ENCODE measurements at regions not wholly inside any gene's neighbourhood (a gene's known extent, or its start where the extent isn't known, plus 50 kb on each side); places are given as distances from the start of the nearest gene placed in this dataset.

DNA sequence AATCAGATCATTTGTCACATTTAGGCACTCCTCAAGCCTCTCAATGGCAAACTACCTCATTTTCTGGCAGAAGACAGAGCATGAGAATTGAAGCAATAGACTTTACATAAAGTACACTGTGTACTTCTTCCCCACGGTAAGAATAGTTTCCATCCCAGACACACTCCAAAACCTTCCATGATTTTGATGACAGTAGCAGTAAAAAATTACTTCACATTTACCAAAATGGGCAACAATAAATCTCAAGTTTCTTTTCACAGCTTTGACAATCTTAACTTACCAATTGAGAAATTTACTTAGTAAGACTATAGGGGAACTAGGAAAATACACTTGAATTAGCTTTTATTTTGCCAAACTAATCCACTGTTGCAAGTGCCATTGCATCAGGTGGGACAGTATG is 353.8 kb downstream of the HAO1 start:
- no peak for ATAC-seq
- Histone ChIP-seq H3K4me3 (ENCODE audit: low read length) (no peak overlapping the region), H3K27ac (ENCODE audit: low read length) (no peak overlapping the region), H3K9me3 (ENCODE audit: control insufficient read depth, low read length) (no peaks in the 10 kb centered on the region), H3K27me3 (ENCODE audit: control insufficient read depth, insufficient read depth) (no peaks in the 10 kb centered on the region), H3K4me1 (ENCODE audit: control insufficient read depth, insufficient read depth, low read length) (no peaks in the 10 kb centered on the region)
- WGBS: 71% methylated on average over 1 of the region's 1 CpG
- DNase-seq: no peak
- intact Hi-C loops (cut with DNase I): no loop called here

- H3K4me1 ChIP-seq (ENCODE audit: control insufficient read depth, insufficient read depth, low read length): no peaks in the 10 kb centered on the region
- DNase-seq: no peak
- ATAC-seq: no peak
Observed at GRCh38 chr20:7589164-7589563, 351.1 kb downstream of the HAO1 start.

GRCh38 chr20:7596541-7596940 is 343.7 kb downstream of the HAO1 start:
- H3K4me3 ChIP-seq (ENCODE audit: low read length): no peak overlapping the region
- intact Hi-C loops (cut with DNase I): no loop called here
- 66% methylated on average over 3 of the region's 3 CpGs for WGBS
- no peaks in the 10 kb centered on the region for H3K9me3 ChIP-seq (ENCODE audit: control insufficient read depth, low read length)
- H3K27me3 ChIP-seq (ENCODE audit: control insufficient read depth, insufficient read depth): no peaks in the 10 kb centered on the region
- ATAC-seq: no peak
- no peaks in the 10 kb centered on the region for H3K4me1 ChIP-seq (ENCODE audit: control insufficient read depth, insufficient read depth, low read length)
- no peak overlapping the region for H3K27ac ChIP-seq (ENCODE audit: low read length)
- no peak for DNase-seq

More at GRCh38 chr20:7589164-7589563, 351.1 kb downstream of the HAO1 start:
- H3K27ac ChIP-seq (ENCODE audit: low read length): no peak overlapping the region
- H3K4me3 ChIP-seq (ENCODE audit: low read length): no peak overlapping the region
- H3K9me3 ChIP-seq (ENCODE audit: control insufficient read depth, low read length): no peaks in the 10 kb centered on the region
- no peaks in the 10 kb centered on the region for H3K27me3 ChIP-seq (ENCODE audit: control insufficient read depth, insufficient read depth)
- 45% methylated on average over 1 of the region's 1 CpG for WGBS
- intact Hi-C loops (cut with DNase I): no loop called here

DNA sequence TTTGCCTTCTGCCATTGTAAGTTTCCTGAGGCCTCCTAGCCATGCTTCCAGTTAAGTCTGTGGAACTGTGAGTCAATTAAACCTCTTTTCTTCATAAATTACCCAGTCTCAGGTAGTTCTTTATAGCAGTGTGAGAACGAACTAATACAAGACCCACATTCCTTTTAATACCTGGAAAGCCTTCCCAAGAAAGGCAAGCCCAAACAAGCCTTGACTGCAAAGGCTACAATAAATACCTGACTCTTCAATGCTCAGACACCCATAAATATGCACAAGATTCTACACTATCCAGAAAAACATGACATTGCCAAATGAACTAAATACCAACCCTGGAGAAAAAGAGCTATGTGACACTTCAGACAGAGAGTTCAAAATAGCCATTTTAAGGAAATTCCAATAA is 338.8 kb downstream of the HAO1 start:
- 84% methylated on average over 1 of the region's 1 CpG for WGBS
- DNase-seq: no peak

GRCh38 chr20:7606941-7607340 is 333.3 kb downstream of the HAO1 start:
- Histone ChIP-seq H3K4me3 (ENCODE audit: low read length) (no peak overlapping the region), H3K27ac (ENCODE audit: low read length) (no peak overlapping the region), H3K9me3 (ENCODE audit: control insufficient read depth, low read length) (no peaks in the 10 kb centered on the region), H3K4me1 (ENCODE audit: control insufficient read depth, insufficient read depth, low read length) (no peaks in the 10 kb centered on the region), H3K27me3 (ENCODE audit: control insufficient read depth, insufficient read depth) (no peaks in the 10 kb centered on the region)
- WGBS: 80% methylated on average over 3 of the region's 3 CpGs
- DNase-seq: no peak
- intact Hi-C loops (cut with DNase I): no loop called here
- no peak for ATAC-seq

More for the DNA sequence above, 338.8 kb downstream of the HAO1 start:
- ATAC-seq: no peak
- Histone ChIP-seq H3K4me3 (ENCODE audit: low read length) (no peak overlapping the region), H3K27me3 (ENCODE audit: control insufficient read depth, insufficient read depth) (no peaks in the 10 kb centered on the region), H3K9me3 (ENCODE audit: control insufficient read depth, low read length) (no peaks in the 10 kb centered on the region), H3K27ac (ENCODE audit: low read length) (no peak overlapping the region), H3K4me1 (ENCODE audit: control insufficient read depth, insufficient read depth, low read length) (no peaks in the 10 kb centered on the region)
- intact Hi-C loops (cut with DNase I): no loop called here

DNA sequence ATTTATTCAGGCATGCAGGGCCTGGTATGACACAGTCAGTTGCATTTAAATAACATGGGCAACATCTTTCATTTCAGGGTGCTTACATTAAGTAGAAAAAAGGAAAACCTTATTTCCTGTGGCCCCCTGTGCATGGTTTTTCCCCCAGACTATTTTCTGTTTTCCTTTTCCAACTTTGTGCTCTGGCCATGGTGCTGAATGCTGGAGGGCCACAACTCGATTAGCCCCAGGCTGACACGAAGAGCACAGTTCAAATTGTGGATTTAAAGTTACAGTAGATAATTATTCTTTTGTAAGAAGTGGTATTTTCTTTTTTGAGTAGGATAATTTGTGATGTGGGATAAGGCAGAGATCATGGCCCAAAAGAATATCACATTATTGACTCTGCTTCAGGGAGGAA is 332.0 kb downstream of the HAO1 start:
- ATAC-seq: no peak
- Histone ChIP-seq H3K27me3 (ENCODE audit: control insufficient read depth, insufficient read depth) (no peaks in the 10 kb centered on the region), H3K27ac (ENCODE audit: low read length) (no peak overlapping the region), H3K4me1 (ENCODE audit: control insufficient read depth, insufficient read depth, low read length) (no peaks in the 10 kb centered on the region), H3K4me3 (ENCODE audit: low read length) (no peak overlapping the region), H3K9me3 (ENCODE audit: control insufficient read depth, low read length) (no peaks in the 10 kb centered on the region)
- 4% methylated on average over 2 of the region's 2 CpGs for WGBS
- intact Hi-C loops (cut with DNase I): no loop called here
- no peak for DNase-seq

- DNase-seq (no peak), ATAC-seq (no peak)
- Histone ChIP-seq H3K9me3 (ENCODE audit: control insufficient read depth, low read length) (no peaks in the 10 kb centered on the region), H3K4me3 (ENCODE audit: low read length) (no peak overlapping the region), H3K27me3 (ENCODE audit: control insufficient read depth, insufficient read depth) (no peaks in the 10 kb centered on the region), H3K4me1 (ENCODE audit: control insufficient read depth, insufficient read depth, low read length) (no peaks in the 10 kb centered on the region), H3K27ac (ENCODE audit: low read length) (no peak overlapping the region)
- intact Hi-C loops (cut with DNase I): no loop called here
Observed at GRCh38 chr20:7609251-7609650, 331.0 kb downstream of the HAO1 start.

GRCh38 chr20:7610681-7611080 is 329.6 kb downstream of the HAO1 start:
- Histone ChIP-seq H3K4me1 (ENCODE audit: control insufficient read depth, insufficient read depth, low read length) (no peaks in the 10 kb centered on the region), H3K9me3 (ENCODE audit: control insufficient read depth, low read length) (no peaks in the 10 kb centered on the region), H3K4me3 (ENCODE audit: low read length) (no peak overlapping the region), H3K27me3 (ENCODE audit: control insufficient read depth, insufficient read depth) (no peaks in the 10 kb centered on the region), H3K27ac (ENCODE audit: low read length) (no peak overlapping the region)
- 62% methylated on average over 4 of the region's 4 CpGs for WGBS
- intact Hi-C loops (cut with DNase I): no loop called here
- no peak for DNase-seq
- ATAC-seq: no peak

DNA sequence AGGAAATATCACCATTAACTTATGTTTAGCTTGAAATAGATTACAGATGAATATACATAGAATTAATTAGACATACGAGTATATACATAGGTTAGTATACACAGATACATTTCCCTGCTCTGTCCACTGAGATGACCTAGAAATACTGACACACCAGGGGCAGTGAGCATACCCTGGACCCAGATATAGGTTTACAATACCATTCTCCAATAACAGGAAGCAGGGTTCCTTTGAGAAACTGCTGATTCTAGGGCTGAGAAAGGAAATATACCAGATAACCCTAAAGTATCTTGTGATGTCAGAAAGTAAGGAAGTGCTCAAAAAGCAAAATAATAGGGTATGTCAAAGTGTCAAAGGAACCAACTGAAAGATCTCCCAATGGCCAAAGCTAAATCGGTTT is 322.5 kb downstream of the HAO1 start:
- ATAC-seq: no peak
- Histone ChIP-seq H3K9me3 (ENCODE audit: control insufficient read depth, low read length) (no peaks in the 10 kb centered on the region), H3K27me3 (ENCODE audit: control insufficient read depth, insufficient read depth) (no peaks in the 10 kb centered on the region), H3K27ac (ENCODE audit: low read length) (no peak overlapping the region), H3K4me3 (ENCODE audit: low read length) (no peak overlapping the region), H3K4me1 (ENCODE audit: control insufficient read depth, insufficient read depth, low read length) (no peaks in the 10 kb centered on the region)
- DNase-seq: no peak
- intact Hi-C loops (cut with DNase I): no loop called here
- 61% methylated on average over 2 of the region's 2 CpGs for WGBS

- H3K9me3 ChIP-seq (ENCODE audit: control insufficient read depth, low read length): no peaks in the 10 kb centered on the region
- ATAC-seq (peak in 1 of 2 donors; percentile 20), DNase-seq (peak in 1 of 3 donors; percentile 27)
- no peaks in the 10 kb centered on the region for H3K27me3 ChIP-seq (ENCODE audit: control insufficient read depth, insufficient read depth)
- no peaks in the 10 kb centered on the region for H3K4me1 ChIP-seq (ENCODE audit: control insufficient read depth, insufficient read depth, low read length)
- no peak overlapping the region for H3K4me3 ChIP-seq (ENCODE audit: low read length)
- no peak overlapping the region for H3K27ac ChIP-seq (ENCODE audit: low read length)
- intact Hi-C loops (cut with DNase I): no loop called here
- WGBS: 90% methylated on average over 28 of the region's 28 CpGs
Observed at GRCh38 chr20:7622399-7622961, 317.8 kb downstream of the HAO1 start.

- DNase-seq (no peak), ATAC-seq (no peak)
- intact Hi-C loops (cut with DNase I): no loop called here
- Histone ChIP-seq H3K4me3 (ENCODE audit: low read length) (no peak overlapping the region), H3K27me3 (ENCODE audit: control insufficient read depth, insufficient read depth) (no peaks in the 10 kb centered on the region), H3K9me3 (ENCODE audit: control insufficient read depth, low read length) (no peaks in the 10 kb centered on the region), H3K27ac (ENCODE audit: low read length) (no peak overlapping the region), H3K4me1 (ENCODE audit: control insufficient read depth, insufficient read depth, low read length) (no peaks in the 10 kb centered on the region)
- WGBS: 80% methylated on average over 5 of the region's 5 CpGs
Observed at GRCh38 chr20:7624886-7625285, 315.4 kb downstream of the HAO1 start.

Measured in right cardiac atrium (tissue), 5 donors.